Liver (tissue), 3 donors: ENCODE measurements at regions not wholly inside any gene's neighbourhood (a gene's known extent, or its start where the extent isn't known, plus 50 kb on each side); places are given as distances from the start of the nearest gene placed in this dataset.

ENCODE experiments used
- CTCF ChIP-seq: fragments of 150-350 bp; IDR thresholded peaks from 2 replicates; pipeline ENCODE4 v1.5.1; 2017; ENCODE audit warnings: improper control_type of control experiment, low read depth, low read length; ENCODE audit not compliant: missing input control
- GABPA ChIP-seq, 2 donors: IDR thresholded peaks in 1 of 2; conservative IDR thresholded peaks in 1 of 2; 2 replicates each; pipeline ENCODE4 v1.6.1; 2016; ENCODE audit warnings: antibody characterized with exemption in 2 of 2, mild to moderate bottlenecking in 1 of 2, moderate library complexity in 1 of 2
- REST ChIP-seq: IDR thresholded peaks from 2 replicates; pipeline ENCODE4 v1.6.1; 2016; ENCODE audit warnings: antibody characterized with exemption, mild to moderate bottlenecking
- donor health status: healthy.
- donor health status: healthy.

GRCh38 chr16:76114681-76115080 is 162.5 kb upstream of the CNTNAP4 start:
- TF ChIP-seq CTCF, result no peak
- no peak for TF ChIP-seq REST
- TF ChIP-seq GABPA (IDR thresholded peaks at IDR 0.05 in 1 of 2, conservative IDR thresholded peaks at IDR 0.05 in 1 of 2), result no peak
